Colonic mucosa (tissue), 4 donors: ENCODE measurements at regions not wholly inside any gene's neighbourhood (a gene's known extent, or its start where the extent isn't known, plus 50 kb on each side); places are given as distances from the start of the nearest gene placed in this dataset.

Source experiments
- DNase-seq: peaks from one replicate; pipeline ENCODE4 v3.0.0-alpha.2; 2020
- H3K27ac ChIP-seq: fragments of 200-600 bp; one replicate; pipeline ENCODE4 v1.8.0; 2021
- H3K27me3 ChIP-seq: fragments of 200-600 bp; one replicate; pipeline ENCODE4 v1.8.0; 2021
- H3K36me3 ChIP-seq: fragments of 200-600 bp; one replicate; pipeline ENCODE4 v1.8.0; 2021
- H3K4me1 ChIP-seq: fragments of 200-600 bp; one replicate; pipeline ENCODE4 v1.8.0; 2021; ENCODE audit warnings: mild to moderate bottlenecking
- H3K4me3 ChIP-seq: fragments of 200-600 bp; one replicate; pipeline ENCODE4 v1.8.0; 2021
- H3K9ac ChIP-seq, 2 donors: one replicate each; pipeline ENCODE4 v1.7.0; 2013; ENCODE audit warnings: control low read depth in 2 of 2, low read depth in 2 of 2, low read length in 2 of 2
- H3K9me3 ChIP-seq: fragments of 200-600 bp; one replicate; pipeline ENCODE4 v1.8.0; 2021
- CTCF ChIP-seq: fragments of 200-600 bp; IDR thresholded peaks from one replicate; pipeline ENCODE4 v1.8.0; 2022; ENCODE audit warnings: antibody characterized with exemption, mild to moderate bottlenecking
- intact Hi-C: fragments of 100-400 bp; cut with DNase I; formaldehyde crosslinking; loops from one replicate; pipeline ENCODE4 v1.14.1; 2022
- donor health status: healthy.
- donor health status: DM: no; HTN: no; CAD: no.
- donor health status: DM: no; HTN: no; CAD: no.

GRCh38 chr2:118459426-118459825 is 371.2 kb downstream of the INSIG2 start:
- no peak for TF ChIP-seq CTCF
- Histone ChIP-seq H3K4me3 (no peak overlapping the region), H3K4me1 (no peaks in the 10 kb centered on the region), H3K27ac (no peak overlapping the region), H3K9me3 (no peaks in the 10 kb centered on the region), H3K27me3 (no peaks in the 10 kb centered on the region), H3K9ac (no peak overlapping the region), H3K36me3 (no peaks in the 10 kb centered on the region)
- no peak for DNase-seq
- intact Hi-C loops: no loop called here

- H3K9me3 ChIP-seq: no peaks in the 10 kb centered on the region
- H3K4me1 ChIP-seq: no peaks in the 10 kb centered on the region
- no peak overlapping the region for H3K4me3 ChIP-seq
- H3K27me3 ChIP-seq: no peaks in the 10 kb centered on the region
- H3K36me3 ChIP-seq: no peaks in the 10 kb centered on the region
- no peak for DNase-seq
- intact Hi-C loops: no loop called here
- H3K9ac ChIP-seq: no peak overlapping the region
- no peak for TF ChIP-seq CTCF
- H3K27ac ChIP-seq: no peak overlapping the region
Measured at GRCh38 chr2:118457951-118458350, 369.7 kb downstream of the INSIG2 start.

- no peak for DNase-seq
Measured at GRCh38 chr2:118449401-118449800, 361.1 kb downstream of the INSIG2 start.

GRCh38 chr2:118443596-118443995 is 355.3 kb downstream of the INSIG2 start:
- TF ChIP-seq CTCF: no peak
- no peak for DNase-seq
- Histone ChIP-seq H3K27me3 (no peaks in the 10 kb centered on the region), H3K27ac (no peak overlapping the region), H3K4me1 (no peaks in the 10 kb centered on the region), H3K4me3 (no peak overlapping the region), H3K36me3 (no peaks in the 10 kb centered on the region), H3K9me3 (no peaks in the 10 kb centered on the region), H3K9ac (no peak overlapping the region)
- intact Hi-C loops: no loop called here

More at GRCh38 chr2:118449401-118449800, 361.1 kb downstream of the INSIG2 start:
- Histone ChIP-seq H3K4me1 (no peaks in the 10 kb centered on the region), H3K27me3 (no peaks in the 10 kb centered on the region), H3K9ac (no peak overlapping the region), H3K36me3 (no peaks in the 10 kb centered on the region), H3K9me3 (no peaks in the 10 kb centered on the region), H3K27ac (no peak overlapping the region), H3K4me3 (no peak overlapping the region)
- intact Hi-C loops: no loop called here
- TF ChIP-seq CTCF: no peak

- no peak for TF ChIP-seq CTCF
- Histone ChIP-seq H3K4me1 (no peaks in the 10 kb centered on the region), H3K27ac (no peak overlapping the region), H3K36me3 (no peaks in the 10 kb centered on the region), H3K9me3 (no peaks in the 10 kb centered on the region), H3K27me3 (no peaks in the 10 kb centered on the region), H3K4me3 (no peak overlapping the region), H3K9ac (no peak overlapping the region)
- intact Hi-C loops: no loop called here
- DNase-seq: no peak
Measured at GRCh38 chr2:118442996-118443553, 354.8 kb downstream of the INSIG2 start.
